LNCaP clone FGC (cell line): ENCODE measurements at regions not wholly inside any gene's neighbourhood (a gene's known extent, or its start where the extent isn't known, plus 50 kb on each side); places are given as distances from the start of the nearest gene placed in this dataset.
"Not testable (repeated sequence)": the region's sequence is repeated elsewhere in the genome, so short reads cannot be mapped to it uniquely, and the experiment has no call there.

ENCODE experiments used
- DNase-seq: peaks from one replicate; pipeline ENCODE4 v3.0.0-alpha.2; 2011; ENCODE audit warnings: low read depth
- H3K4me3 ChIP-seq: 2 replicates; pipeline ENCODE4 v1.5.1; 2011; ENCODE audit warnings: mild to moderate bottlenecking, low read depth, low read length, control low read depth
- TF ChIP-seq, protein P1 (sequence below): IDR thresholded peaks from 2 replicates; pipeline ENCODE4 v1.5.1; 2012; ENCODE audit warnings: mild to moderate bottlenecking; ENCODE audit not compliant: control insufficient read depth, insufficient read depth; ENCODE audit errors: extremely low read depth

DNA sequence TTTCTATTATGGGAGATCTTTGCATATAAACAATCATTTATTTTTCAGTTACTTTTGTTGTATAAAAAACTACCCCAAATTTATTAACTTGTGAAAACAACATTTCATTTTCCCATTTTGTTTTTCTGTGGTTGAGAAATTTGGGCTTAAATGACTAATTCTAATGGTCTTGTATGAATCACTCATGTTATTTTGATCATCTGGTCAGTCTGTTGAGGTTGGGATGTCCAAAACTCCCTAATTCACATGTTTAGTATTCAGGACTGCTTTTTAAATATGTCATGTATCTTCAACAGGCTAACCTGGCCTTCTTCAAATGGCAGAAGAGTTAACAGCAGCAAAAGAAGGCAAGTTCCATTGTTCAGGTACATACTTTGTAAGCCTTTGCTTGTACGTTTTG, 788.1 kb downstream of the TRIB2 start:
- DNase-seq = no peak
- H3K4me3 ChIP-seq = no peak overlapping the region
- TF ChIP-seq, protein P1, sequence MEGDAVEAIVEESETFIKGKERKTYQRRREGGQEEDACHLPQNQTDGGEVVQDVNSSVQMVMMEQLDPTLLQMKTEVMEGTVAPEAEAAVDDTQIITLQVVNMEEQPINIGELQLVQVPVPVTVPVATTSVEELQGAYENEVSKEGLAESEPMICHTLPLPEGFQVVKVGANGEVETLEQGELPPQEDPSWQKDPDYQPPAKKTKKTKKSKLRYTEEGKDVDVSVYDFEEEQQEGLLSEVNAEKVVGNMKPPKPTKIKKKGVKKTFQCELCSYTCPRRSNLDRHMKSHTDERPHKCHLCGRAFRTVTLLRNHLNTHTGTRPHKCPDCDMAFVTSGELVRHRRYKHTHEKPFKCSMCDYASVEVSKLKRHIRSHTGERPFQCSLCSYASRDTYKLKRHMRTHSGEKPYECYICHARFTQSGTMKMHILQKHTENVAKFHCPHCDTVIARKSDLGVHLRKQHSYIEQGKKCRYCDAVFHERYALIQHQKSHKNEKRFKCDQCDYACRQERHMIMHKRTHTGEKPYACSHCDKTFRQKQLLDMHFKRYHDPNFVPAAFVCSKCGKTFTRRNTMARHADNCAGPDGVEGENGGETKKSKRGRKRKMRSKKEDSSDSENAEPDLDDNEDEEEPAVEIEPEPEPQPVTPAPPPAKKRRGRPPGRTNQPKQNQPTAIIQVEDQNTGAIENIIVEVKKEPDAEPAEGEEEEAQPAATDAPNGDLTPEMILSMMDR = no peak

DNA sequence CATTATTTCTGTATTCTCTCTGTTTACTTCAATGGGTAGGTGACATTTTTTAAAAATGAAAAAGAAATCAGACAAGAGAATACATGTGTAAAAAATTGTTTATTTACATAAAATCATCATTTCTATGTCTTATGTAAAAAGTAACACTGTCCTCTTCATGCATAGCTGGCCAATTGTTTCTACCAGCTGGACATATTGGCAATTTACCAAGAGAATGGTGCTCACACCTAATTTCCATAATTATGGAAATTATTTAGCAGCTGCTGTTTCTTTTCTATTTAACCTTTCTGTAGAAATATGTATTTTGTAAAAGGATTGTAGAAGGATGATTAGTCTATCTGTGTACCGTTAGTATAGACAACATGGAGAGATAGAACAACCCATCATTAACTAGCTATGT, 791.9 kb downstream of the TRIB2 start:
- H3K4me3 ChIP-seq = no peak overlapping the region
- no peak for DNase-seq
- TF ChIP-seq, protein P1 = no peak

DNA sequence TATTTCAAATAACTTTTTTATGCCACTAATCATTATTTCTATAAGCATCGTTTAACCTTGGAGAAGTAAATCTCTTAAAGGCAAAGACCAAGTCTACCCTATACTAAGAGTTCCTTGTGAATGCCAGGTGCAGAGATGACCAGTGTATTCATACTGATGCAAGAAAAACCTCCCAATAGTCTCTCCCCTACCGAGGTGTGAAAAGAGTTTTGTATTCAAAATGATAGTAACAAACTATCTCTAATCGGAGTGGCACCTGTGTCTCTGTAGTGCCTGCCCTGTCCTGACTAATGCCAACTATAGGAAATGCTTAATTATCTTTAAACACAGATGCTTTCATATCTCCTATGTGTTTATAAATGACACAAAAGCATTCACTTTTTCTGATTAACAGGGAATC, 798.5 kb downstream of the TRIB2 start:
- H3K4me3 ChIP-seq = no peak overlapping the region
- TF ChIP-seq, protein P1 = no peak
- no peak for DNase-seq

DNA sequence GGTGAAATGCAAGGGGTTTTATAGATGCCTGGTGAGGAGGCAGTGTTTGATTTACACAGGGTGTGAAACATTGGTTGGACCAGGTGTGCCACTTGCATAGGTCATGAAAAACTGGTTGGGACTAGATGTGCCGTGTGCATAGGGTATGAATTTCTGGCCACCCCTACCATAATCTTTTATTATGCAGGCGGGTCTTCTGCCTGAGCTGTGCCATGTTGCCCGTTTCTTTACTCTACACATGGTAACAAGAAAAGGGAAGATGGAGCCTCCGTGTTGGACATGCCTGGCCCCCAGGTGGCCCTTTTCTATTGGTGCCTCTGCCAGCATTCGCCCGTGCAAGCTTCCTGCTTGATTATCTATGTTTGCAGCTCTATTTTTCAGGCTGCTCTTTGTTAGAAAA, 805.4 kb downstream of the TRIB2 start:
- no peak overlapping the region for H3K4me3 ChIP-seq
- no peak for DNase-seq
- TF ChIP-seq, protein P1 = no peak

DNA sequence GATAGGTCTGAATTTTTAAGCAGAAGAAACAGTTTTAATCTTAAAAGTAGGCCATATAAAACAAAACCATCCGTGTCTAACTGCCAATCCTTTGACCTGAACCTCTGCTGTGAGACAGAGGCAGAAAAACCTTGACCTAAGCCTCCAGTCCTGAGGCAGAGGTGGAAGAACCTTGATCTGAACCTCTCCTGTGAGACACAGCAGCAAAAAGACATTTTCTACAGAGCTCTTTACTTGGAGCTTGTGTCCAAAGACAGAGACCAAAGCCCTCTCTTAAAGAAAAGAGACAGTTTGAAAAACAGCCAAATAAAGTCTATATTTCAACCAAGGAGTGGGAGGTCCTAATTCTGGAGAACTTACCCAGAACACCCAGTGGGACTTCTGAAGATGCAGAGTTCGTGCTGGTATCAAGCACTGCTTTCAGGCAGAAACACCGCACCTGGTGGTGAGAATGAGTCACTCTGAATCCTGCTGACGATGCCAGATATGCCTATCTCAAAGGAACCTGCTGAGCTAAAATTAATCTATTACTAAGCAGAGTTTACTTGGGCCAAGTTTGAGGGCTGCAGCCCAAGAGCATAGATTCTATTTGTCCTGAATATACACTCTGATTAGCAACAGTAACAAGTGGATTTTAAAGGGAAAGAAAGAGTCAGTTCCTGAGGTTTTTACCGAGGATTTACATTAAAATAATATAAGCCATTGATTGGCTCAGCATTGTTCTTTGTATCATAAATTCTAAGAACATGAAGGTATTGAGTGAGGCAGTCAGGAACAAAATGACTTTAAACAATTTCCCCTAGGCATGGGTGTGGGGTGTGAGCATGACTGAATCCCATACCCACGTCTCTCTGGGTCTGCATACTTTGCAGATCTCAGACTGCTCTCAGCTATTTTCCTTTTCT, 806.4 kb downstream of the TRIB2 start:
- TF ChIP-seq, protein P1 = peak; percentile 12; the same call in 1 of the 2 replicates

DNA sequence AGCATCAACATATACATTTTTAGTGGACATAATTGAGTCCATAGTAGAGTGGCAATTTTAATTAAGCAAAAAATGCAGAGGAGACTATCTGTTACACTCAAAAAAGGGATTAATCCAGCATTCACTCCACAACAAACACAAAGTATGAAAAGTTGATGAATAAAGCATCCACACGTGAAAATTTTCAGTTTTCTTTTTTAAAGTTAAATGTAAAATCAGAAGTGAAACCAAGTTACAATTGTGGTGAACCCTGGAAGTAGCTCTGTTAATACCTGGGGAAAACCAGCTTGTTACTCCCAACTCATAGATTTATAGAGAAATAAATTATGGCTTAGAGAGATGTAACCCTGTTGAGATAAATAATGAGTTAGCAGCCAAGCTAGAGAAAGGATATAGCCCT, 807.8 kb downstream of the TRIB2 start:
- TF ChIP-seq, protein P1 = no peak
- no peak overlapping the region for H3K4me3 ChIP-seq
- DNase-seq = no peak

More for the DNA sequence above, 806.4 kb downstream of the TRIB2 start:
- no peak overlapping the region for H3K4me3 ChIP-seq
- peak; percentile 37 for DNase-seq

DNA sequence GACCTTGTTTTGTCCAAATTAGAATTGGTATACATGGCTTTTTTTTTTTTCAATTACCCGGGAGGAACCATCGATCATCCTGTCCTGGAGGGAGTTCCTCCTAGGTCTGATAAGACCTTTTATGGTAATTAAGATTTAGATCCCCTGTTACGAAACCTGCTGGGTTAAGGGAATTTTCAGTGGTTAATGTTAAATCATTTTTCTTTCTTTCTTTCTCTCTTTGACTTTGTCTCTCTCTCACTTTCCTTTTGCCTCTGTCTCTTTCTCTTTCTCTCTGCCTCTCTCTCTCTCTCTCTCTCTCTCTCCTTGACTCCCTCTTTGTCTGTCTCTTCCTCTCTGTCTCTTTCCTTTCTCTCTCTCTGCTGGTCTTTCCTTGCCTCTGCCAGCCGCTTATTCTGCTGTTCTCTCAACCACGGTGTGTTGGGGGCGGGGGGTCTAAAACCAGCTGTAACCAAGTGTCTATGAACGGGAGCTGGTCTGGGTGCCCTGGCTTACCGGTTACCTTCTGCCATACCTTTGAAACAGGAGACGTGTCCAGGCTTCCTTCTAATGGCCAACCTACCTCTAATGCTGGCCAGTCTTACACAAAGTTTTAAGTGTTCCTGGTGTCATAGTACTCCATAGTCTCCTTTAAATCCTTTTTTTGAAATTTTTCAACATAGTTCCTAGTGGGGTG, 815.1 kb downstream of the TRIB2 start:
- H3K4me3 ChIP-seq, DNase-seq: not testable (repeated sequence)

DNA sequence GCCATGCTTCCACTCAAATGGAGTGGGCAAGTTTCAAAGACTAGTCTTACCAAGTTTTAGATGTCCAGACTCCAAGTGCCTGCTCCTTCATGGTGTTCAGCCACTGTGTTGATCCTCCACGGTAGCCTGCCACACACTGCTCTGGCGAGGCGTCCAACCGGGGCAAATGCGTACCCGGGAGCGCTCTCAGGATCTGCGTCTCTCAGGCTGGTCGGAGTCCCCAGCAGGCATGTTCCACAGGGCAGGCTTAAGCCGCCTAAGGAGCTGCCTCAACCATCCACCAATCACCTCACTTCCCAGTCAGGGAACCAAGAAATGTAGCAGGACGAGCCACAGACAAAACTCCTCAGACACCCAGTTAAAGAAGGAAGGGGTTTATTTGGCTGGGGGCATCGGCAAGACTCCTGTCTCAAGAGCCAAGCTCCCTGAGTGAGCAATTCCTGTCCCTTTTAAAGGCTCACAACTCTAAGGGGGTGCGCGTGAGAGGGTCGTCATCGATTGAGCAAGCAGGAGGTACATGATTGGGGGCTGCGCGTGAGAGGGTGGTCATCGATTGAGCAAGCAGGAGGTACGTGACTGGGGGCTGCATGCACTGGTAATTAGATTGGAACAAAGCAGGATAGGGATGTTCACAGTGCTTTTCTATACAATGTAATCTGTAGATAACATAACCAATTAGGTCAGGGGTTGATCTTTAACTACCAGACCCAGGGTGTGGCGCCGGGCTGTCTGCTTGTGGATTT, 816.2 kb downstream of the TRIB2 start:
- DNase-seq, H3K4me3 ChIP-seq: not testable (repeated sequence)
